GM12878 (cell line): ENCODE measurements at regions not wholly inside any gene's neighbourhood (a gene's known extent, or its start where the extent isn't known, plus 50 kb on each side); places are given as distances from the start of the nearest gene placed in this dataset.

ENCODE experiments used
- FOXM1 ChIP-seq: IDR thresholded peaks from 2 replicates; pipeline ENCODE4 v1.6.1; 2012; ENCODE audit warnings: low read depth, mild to moderate bottlenecking, inconsistent platforms, low read length, moderate library complexity
- MYC ChIP-seq: IDR thresholded peaks from 2 replicates; pipeline ENCODE4 v1.6.1; 2011; ENCODE audit warnings: mild to moderate bottlenecking, low read length, moderate library complexity, inconsistent platforms; ENCODE audit not compliant: insufficient read depth, insufficient replicate concordance, insufficient read length, severe bottlenecking
- SUPT20H ChIP-seq: IDR thresholded peaks from 2 replicates; pipeline ENCODE4 v1.6.1; 2011; ENCODE audit warnings: low read depth, mild to moderate bottlenecking, low read length, moderate library complexity, borderline replicate concordance; ENCODE audit not compliant: control insufficient read depth
- ZNF274 ChIP-seq: IDR thresholded peaks from one replicate; pipeline ENCODE4 v1.8.0; 2011; ENCODE audit not compliant: insufficient read length, insufficient read depth
- TF ChIP-seq, protein P1 (sequence below), 3 experiments: IDR thresholded peaks in 2 of 3; conservative IDR thresholded peaks in 1 of 3; 2 replicates each; pipeline ENCODE4 v1.5.1; 2011; ENCODE audit warnings: low read depth in 3 of 3, low read length in 3 of 3, mild to moderate bottlenecking in 3 of 3, control low read depth in 2 of 3, moderate library complexity in 2 of 3, inconsistent platforms in 1 of 3, mixed read lengths in 1 of 3; ENCODE audit not compliant: control insufficient read depth in 2 of 3, insufficient read depth in 1 of 3; ENCODE audit errors: extremely low read depth in 1 of 3
- TF ChIP-seq, protein P2 (sequence below): fragments of 150-350 bp; IDR thresholded peaks from 2 replicates; pipeline ENCODE4 v1.6.1; 2016; ENCODE audit warnings: low read depth, low read length

DNA sequence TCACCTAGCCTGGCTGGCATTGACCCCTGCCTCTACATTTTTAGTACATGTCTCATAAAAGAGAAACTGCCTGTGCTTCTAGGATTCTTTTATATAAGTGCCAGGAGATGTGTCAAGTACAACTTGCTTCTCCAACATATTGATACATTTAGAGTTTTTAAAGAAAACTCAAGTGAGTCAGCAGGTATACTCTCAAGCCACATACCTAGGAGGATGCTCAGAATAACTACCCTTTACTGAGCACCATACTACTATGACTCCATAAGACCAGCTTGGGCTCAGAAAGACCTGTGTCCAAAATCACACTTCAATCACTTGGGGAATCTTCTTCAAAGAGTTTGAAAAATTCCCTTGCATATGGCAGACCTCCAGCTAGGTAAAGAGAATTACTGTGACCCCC, 389.8 kb upstream of the SLC24A2 start:
- TF ChIP-seq, protein P1, sequence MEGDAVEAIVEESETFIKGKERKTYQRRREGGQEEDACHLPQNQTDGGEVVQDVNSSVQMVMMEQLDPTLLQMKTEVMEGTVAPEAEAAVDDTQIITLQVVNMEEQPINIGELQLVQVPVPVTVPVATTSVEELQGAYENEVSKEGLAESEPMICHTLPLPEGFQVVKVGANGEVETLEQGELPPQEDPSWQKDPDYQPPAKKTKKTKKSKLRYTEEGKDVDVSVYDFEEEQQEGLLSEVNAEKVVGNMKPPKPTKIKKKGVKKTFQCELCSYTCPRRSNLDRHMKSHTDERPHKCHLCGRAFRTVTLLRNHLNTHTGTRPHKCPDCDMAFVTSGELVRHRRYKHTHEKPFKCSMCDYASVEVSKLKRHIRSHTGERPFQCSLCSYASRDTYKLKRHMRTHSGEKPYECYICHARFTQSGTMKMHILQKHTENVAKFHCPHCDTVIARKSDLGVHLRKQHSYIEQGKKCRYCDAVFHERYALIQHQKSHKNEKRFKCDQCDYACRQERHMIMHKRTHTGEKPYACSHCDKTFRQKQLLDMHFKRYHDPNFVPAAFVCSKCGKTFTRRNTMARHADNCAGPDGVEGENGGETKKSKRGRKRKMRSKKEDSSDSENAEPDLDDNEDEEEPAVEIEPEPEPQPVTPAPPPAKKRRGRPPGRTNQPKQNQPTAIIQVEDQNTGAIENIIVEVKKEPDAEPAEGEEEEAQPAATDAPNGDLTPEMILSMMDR (IDR thresholded peaks at IDR 0.05 in 2 of 3, conservative IDR thresholded peaks at IDR 0.05 in 1 of 3; ENCODE audit: control insufficient read depth in 2 of 3, extremely low read depth in 1 of 3, insufficient read depth in 1 of 3, low read depth in 3 of 3, low read length in 3 of 3) = no peak
- TF ChIP-seq, protein P2, sequence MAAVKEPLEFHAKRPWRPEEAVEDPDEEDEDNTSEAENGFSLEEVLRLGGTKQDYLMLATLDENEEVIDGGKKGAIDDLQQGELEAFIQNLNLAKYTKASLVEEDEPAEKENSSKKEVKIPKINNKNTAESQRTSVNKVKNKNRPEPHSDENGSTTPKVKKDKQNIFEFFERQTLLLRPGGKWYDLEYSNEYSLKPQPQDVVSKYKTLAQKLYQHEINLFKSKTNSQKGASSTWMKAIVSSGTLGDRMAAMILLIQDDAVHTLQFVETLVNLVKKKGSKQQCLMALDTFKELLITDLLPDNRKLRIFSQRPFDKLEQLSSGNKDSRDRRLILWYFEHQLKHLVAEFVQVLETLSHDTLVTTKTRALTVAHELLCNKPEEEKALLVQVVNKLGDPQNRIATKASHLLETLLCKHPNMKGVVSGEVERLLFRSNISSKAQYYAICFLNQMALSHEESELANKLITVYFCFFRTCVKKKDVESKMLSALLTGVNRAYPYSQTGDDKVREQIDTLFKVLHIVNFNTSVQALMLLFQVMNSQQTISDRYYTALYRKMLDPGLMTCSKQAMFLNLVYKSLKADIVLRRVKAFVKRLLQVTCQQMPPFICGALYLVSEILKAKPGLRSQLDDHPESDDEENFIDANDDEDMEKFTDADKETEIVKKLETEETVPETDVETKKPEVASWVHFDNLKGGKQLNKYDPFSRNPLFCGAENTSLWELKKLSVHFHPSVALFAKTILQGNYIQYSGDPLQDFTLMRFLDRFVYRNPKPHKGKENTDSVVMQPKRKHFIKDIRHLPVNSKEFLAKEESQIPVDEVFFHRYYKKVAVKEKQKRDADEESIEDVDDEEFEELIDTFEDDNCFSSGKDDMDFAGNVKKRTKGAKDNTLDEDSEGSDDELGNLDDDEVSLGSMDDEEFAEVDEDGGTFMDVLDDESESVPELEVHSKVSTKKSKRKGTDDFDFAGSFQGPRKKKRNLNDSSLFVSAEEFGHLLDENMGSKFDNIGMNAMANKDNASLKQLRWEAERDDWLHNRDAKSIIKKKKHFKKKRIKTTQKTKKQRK = no peak
- no peak for TF ChIP-seq FOXM1
- TF ChIP-seq MYC = no peak
- no peak for TF ChIP-seq SUPT20H
- no peak for TF ChIP-seq ZNF274
